Activated CD4-positive, alpha-beta T cell treated with anti-CD3 and anti-CD28 coated beads for 48 hours (primary cell): ENCODE measurements at regions not wholly inside any gene's neighbourhood (a gene's known extent, or its start where the extent isn't known, plus 50 kb on each side); places are given as distances from the start of the nearest gene placed in this dataset.

Source experiments
- DNase-seq: peaks from one replicate; pipeline ENCODE4 v3.0.0-alpha.2; 2020

DNA sequence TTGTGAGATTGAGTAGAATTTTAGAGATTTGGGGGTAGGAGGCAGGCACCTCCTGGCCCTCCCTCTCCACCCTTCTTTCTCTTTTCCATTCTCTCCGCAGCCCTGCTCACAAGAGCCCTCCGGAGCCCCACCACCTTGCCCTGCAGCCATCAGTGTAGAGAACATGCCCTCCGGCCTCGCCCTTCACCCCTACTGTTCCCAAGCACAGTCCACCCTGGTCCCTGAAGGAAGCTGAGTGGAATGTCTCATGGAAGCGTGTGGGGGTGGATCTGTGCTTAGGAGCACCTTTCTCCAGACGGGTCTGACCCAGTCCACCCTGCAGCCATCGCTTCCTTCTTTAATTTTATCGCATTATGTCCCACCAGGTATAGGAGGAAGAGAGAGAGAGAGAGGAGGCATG lies 267.1 kb downstream of the NSG2 start:
- no peak for DNase-seq

DNA sequence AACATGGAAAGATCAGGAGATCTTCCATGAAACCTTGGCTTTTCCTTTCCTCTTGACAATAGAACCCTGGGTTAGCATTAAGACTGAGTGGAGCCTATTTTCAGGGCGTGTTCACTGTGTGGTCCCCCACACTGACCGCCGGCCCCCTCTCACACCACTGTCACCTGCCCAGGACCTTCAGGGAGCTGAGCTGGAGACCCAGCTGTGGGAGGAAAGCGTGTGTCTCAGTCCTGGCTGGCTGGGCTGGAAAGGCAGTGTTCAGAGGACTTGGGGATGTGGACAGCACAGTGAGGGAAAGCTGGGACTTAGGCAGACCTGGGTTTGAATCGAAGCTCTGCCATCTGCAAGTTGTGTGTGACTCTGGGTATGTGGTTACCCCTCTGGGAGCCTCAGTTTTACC lies 268.1 kb downstream of the NSG2 start:
- no peak for DNase-seq

- no peak for DNase-seq
These were observed 268.8 kb downstream of the NSG2 start for GRCh38 chr5:174314261-174314660.

DNA sequence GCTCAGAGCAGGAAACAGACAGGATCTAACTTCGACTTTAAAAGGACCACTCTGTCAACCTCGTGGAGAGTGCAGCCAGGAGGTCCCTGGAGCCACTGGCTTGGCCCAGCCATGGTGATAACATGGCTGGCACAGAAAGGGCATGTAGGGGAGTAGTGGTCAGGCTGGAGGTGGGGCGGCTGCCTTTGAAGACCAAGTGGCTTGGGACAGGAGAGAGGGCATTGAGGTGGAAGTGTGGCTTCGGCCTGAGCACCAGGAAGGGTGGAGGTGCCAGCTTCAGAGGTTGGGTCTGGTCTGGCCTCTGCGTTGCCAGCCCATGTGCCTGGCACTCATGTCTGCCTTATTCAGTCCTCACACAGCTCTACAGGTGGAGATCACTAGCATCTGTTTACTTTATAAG lies 270.0 kb downstream of the NSG2 start:
- DNase-seq, result no peak

DNA sequence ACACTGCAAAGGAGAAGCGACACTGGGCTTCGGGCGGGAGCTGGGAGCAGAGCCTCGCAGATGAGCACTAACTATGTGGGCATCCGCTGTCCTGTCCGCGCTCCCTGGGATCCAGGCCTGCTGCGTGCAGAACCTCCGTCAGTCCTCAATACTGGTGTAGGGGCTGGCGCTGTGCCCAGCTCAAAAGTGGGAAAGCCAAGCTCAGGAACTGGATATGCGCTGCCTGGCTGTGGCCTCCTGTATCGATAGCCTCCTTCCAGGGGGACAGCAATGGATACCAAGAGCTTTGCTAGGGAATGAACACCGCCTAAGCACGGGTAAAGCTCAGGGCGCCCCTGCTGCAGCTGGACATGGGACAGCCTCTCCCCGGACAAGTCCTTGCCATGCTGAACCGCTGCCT lies 270.4 kb downstream of the NSG2 start:
- no peak for DNase-seq

GRCh38 chr5:174316326-174316725 lies 270.8 kb downstream of the NSG2 start:
- no peak for DNase-seq

DNA sequence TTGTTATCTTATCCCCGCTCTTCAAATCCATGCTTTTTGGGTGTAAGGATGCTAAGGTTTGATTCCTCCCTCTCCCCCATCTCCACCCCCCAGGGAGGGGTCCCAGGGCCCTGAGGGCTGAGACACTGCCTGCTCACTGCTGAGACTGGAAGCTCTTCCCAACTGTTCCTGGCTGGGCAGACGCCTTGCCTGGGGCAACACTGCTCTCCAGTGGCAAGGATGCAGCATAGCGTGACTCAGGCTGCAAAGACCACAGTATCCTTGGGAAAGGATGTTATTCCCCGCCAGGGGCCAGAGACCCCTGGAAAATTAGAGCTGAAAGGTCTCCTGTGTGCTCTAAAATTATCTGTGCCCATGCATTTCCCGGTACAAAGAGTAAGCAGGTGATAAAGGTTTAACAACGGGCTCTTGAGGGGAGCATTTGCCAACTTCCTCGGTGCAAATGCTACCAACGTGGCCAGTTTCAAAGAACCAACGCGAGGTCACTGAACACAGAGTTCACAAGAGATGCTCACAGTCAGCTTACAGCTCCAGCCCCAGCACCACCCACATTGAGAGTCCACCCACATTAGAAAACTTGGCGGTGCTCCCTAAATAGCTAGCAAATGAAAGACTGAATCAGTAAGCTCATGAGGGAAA lies 271.9 kb downstream of the NSG2 start:
- DNase-seq, result no peak

DNA sequence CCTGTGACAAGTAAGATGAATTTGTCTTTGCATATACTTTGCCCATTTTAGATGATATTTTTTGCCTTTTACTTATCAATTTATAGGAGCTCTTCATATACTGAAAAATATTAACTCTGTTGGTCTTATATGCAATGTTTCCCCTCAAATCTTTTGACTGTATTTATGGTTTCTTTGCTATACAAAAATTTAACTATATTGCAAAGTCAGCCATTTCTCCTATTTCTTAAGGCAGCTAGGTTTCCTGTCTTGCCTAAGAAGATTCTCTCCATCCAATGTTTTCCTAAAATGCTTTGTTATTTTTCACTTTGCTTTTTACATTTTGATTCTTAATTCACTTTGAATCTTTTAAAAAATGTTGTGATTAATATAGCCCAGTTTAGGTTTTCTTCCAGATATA lies 273.1 kb downstream of the NSG2 start:
- no peak for DNase-seq

DNA sequence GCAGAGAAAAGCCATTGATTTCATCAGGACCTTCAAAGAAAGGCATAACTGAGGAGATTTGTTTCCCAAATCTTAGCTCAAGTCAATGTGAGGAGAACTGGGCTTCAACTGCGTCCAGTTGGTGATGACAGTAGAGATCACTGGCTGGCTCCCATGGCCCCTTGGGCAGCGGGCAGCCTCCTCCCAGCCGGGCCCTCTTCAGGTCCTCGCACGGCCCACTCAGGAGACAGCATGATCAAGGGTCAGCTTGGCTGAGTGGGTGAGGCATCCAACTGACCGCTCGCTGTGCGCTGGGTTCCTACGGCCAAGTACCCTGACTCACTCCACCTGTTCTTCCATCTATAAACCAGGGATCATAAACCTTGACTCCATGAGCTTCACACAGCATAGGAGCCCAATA lies 274.0 kb downstream of the NSG2 start:
- DNase-seq, result no peak

DNA sequence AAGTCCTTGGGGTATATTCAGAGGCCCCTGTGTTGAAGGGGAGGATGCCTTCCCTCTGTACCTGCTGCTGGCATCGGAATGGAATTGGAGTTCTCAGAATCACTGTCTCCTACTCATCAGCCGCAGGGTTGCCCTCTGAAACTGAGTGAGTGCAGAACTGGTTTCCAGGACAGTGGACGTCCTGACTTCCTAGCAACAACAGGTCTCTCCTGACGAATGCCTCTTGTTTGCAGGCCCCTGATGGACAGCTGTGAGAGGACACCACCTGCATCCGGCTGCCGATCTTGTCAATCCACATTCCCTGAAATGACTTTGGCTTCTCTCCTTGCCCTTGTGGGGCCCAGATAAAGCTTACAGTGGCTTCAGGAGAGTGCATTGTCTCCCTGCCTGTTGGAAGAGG lies 274.5 kb downstream of the NSG2 start:
- no peak for DNase-seq

DNA sequence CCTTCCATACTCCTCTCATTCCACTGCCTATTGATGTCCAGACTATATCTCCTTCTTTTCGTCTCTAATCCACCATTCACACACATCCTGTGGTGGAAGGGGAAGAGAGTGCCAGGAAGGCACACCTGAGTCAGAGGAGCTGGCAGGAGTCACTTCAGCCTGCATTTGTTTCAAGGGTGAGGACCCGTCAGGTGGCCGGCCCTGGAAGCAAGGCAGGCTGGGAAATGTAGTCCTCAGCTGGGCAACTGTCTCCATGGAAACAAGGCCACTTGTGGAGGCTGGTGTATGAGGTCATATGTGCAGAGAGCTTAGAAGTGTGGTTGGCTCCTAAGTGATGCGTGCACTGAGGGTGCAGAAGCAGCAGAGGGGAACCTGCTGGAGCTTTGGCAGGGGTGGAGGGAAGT lies 278.4 kb downstream of the NSG2 start:
- peak; percentile 16 for DNase-seq

DNA sequence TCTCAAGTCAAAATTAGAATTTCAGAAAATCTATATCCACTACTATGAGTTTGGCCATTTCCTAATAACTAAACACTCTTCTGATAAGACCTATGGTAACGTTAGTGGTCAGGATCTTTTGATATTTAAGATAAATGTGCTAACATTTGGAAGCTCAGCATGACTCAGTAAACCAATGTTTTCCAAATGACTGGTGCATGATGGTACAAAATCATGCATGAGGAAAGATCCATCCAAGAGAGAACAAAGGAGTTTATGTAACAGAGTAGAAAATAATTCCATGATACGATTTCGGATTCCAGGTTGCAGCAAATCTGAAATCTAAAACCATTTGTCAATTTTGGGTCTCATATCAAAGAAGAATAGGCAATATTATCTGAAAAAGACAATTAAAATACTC lies 279.2 kb downstream of the NSG2 start:
- DNase-seq, result no peak

GRCh38 chr5:174325431-174325830 lies 279.9 kb downstream of the NSG2 start:
- no peak for DNase-seq

- DNase-seq, result no peak
These were observed 280.5 kb downstream of the NSG2 start for GRCh38 chr5:174325961-174326360.

DNA sequence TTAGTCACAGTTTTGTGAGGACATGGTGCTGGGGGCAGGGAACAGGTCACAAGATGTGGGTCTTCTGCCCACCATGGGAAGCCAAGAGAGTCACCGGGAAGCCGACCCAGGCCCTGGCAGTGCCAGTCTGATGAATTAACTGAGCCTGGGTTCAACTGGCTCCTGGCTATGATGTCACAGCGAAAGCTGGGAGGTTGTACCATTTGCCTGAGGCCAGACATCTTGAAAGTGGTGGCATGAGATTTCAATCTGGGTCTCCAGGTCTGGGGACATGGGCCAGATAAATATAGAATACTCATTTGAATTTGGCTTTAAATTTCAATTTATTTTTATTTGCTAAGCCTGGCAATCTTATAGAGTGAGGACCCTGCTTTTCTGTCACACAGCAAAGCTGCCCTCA lies 280.9 kb downstream of the NSG2 start:
- no peak for DNase-seq

GRCh38 chr5:174327317-174327864 lies 281.9 kb downstream of the NSG2 start:
- DNase-seq, result peak; percentile 75

GRCh38 chr5:174327896-174328295 lies 282.4 kb downstream of the NSG2 start:
- DNase-seq, result no peak

DNA sequence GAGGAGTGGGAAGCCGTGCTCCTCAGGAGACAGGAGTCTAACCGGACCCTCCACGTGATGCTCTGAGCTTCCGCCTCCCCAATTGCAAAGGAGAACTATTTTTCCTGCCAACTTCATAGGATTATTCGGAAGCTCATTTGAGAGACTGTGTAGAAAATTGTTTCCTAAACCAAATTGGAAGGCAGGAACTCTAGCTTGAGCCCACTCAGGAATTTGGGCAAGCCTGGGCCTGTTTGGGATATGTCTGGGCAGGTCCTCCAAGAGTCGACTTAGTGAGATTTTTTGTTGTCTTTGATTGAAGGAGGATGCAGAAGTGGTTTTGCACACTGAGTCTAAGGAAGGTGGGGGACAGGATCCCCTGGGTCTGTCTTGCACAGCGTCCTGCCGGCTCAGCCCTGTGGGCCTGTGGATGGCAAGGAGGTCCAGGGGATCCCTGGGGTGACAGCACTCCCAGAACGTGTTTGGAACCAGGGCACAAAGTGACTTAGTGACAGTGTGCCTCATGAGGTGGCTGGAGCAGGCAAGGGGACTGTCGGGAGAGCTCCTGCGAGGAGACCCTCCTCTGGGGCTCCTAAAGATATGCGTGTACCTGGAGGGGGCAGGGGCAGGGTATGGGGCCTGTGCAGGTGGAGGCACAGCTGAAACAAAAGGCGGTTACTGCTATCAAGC lies 283.3 kb downstream of the NSG2 start:
- DNase-seq, result no peak

DNA sequence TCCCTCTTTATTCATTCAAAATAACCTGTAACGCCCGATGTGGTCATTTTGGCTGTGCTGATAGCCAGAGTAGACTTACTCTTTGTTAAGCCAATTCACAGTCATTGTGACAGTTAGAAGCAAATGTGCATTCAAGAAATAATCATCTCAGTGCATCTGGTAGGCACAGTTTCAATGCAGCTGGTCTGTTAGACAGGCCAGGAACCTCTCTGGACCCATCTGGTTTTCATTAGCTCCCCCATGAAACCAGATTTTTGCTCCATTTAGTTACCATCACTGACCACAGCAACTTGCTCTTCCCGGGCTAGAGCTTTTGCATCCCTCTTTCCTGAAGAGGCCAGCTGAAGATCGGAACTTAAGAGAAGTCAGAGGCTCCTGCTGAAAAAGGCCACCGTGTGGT lies 284.2 kb downstream of the NSG2 start:
- DNase-seq, result no peak

DNA sequence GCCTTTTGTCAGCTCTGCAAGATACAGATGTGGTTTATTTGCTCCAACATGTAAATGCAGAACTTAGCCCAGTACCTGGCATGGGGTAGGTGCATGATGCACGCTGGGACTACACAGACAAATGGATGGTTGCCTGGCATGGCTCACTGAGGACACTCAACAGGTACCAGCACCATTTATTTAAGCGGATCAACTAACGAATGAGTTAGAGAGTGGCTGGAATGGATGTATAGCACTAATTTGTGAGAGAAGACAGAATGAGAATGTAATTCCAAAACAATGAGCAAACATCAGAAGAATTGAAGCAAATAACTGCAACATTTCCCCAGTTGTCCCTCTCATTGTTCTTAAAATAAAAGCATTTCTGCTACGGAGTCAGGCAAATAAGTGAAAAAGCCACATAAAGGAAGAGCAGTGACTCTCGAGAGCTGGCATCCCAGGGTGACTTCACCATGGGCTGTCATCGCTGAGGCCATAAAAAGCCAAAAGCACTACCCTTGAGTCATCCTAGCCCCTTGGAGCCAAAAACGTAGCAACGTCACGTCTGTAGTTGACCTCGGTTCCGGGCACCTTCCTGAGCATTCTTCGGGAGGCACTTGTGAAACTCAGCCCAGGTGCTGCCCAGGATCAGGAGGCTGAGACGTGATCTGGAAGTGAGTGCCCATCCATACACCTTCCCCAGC lies 290.3 kb downstream of the NSG2 start:
- DNase-seq, result no peak

GRCh38 chr5:174336479-174336878 lies 291.0 kb downstream of the NSG2 start:
- DNase-seq, result no peak

DNA sequence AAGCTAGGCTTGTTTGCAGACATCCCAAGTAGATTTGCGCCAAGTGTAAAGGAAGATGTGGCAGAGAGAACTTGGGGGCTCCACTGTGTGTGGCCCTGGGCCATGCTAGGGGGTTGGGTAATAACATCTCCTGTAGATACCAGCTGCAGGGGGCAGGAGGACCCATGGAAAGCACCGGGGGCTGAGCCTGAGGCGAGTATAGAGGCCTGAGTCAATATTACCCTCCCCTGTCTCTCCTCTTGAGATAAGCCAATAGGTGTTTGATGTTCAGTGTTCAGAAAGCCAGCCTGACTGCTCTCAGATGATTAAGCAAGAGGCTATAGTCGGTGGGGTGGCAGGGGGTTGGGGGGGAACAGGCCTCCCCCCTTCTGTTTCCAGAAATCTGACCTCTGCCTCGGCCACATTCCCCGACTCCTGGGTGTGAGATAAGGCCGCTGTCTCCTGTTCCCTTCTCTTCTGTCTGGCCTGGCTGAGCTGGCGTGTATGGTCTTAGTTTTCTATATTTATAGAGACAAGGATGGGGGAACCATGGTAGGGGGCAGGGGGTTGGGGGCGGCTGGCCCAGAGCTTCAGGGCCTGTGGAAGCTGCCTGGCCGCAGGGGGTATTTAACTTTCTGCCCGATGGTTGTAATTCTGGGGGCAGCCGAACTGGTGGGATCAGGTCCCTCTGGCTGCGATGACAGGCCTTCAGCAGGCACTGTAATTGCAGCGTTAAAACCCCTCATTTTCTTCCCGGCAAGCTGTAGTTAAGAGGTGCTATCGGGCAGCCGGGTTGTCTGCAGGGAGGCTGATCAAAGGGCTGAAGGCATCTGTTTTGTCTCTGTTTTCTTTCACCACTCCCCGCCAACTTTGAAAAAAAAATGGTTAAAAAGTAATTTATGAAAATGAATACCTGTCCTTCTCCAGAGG lies 292.0 kb downstream of the NSG2 start:
- no peak for DNase-seq
